Duodenal mucosa (tissue), 2 donors: ENCODE measurements at regions not wholly inside any gene's neighbourhood (a gene's known extent, or its start where the extent isn't known, plus 50 kb on each side); places are given as distances from the start of the nearest gene placed in this dataset.

Source experiments
- H3K27ac ChIP-seq: one replicate; pipeline ENCODE4 v1.7.0; 2013; ENCODE audit warnings: low read depth, low read length
- H3K27me3 ChIP-seq, 2 donors: one replicate each; pipeline ENCODE4 v1.7.0; 2013; ENCODE audit warnings: low read length in 2 of 2, control low read depth in 1 of 2; ENCODE audit not compliant: insufficient read depth in 2 of 2, control insufficient read depth in 1 of 2
- H3K36me3 ChIP-seq, 2 donors: one replicate each; pipeline ENCODE4 v1.7.0; 2013; ENCODE audit warnings: low read length in 2 of 2, control low read depth in 1 of 2; ENCODE audit not compliant: insufficient read depth in 2 of 2, control insufficient read depth in 1 of 2
- H3K4me1 ChIP-seq, 2 donors: one replicate each; pipeline ENCODE4 v1.7.0; 2013; ENCODE audit warnings: low read length in 2 of 2, control low read depth in 1 of 2; ENCODE audit not compliant: insufficient read depth in 2 of 2, control insufficient read depth in 1 of 2
- H3K4me3 ChIP-seq, 2 donors: one replicate each; pipeline ENCODE4 v1.7.0; 2013; ENCODE audit warnings: low read length in 2 of 2, low read depth in 1 of 2
- H3K9ac ChIP-seq, 2 donors: one replicate each; pipeline ENCODE4 v1.7.0; 2013; ENCODE audit warnings: low read length in 2 of 2, low read depth in 1 of 2
- H3K9me3 ChIP-seq, 2 donors: one replicate each; pipeline ENCODE4 v1.7.0; 2013; ENCODE audit warnings: low read length in 2 of 2, control low read depth in 1 of 2; ENCODE audit not compliant: control insufficient read depth in 1 of 2

GRCh38 chr22:27405672-27406388 lies 395.7 kb downstream of the MN1 start:
- no peak overlapping the region for H3K9ac ChIP-seq
- H3K36me3 ChIP-seq = no peaks in the 10 kb centered on the region
- H3K9me3 ChIP-seq = no peaks in the 10 kb centered on the region
- H3K4me3 ChIP-seq = no peak overlapping the region
- H3K27me3 ChIP-seq = no peaks in the 10 kb centered on the region
- no peaks in the 10 kb centered on the region for H3K4me1 ChIP-seq
- H3K27ac ChIP-seq = no peak overlapping the region

GRCh38 chr22:27406389-27406861 lies 395.1 kb downstream of the MN1 start:
- Histone ChIP-seq H3K4me3 (no peak overlapping the region), H3K27ac (no peak overlapping the region), H3K4me1 (no peaks in the 10 kb centered on the region), H3K27me3 (no peaks in the 10 kb centered on the region), H3K9me3 (no peaks in the 10 kb centered on the region), H3K9ac (no peak overlapping the region), H3K36me3 (no peaks in the 10 kb centered on the region)

- no peaks in the 10 kb centered on the region for H3K36me3 ChIP-seq
- no peak overlapping the region for H3K27ac ChIP-seq
- no peak overlapping the region for H3K9ac ChIP-seq
- no peaks in the 10 kb centered on the region for H3K27me3 ChIP-seq
- no peaks in the 10 kb centered on the region for H3K9me3 ChIP-seq
- H3K4me1 ChIP-seq = no peaks in the 10 kb centered on the region
- no peak overlapping the region for H3K4me3 ChIP-seq
Observed at GRCh38 chr22:27407369-27407985, 394.1 kb downstream of the MN1 start.

GRCh38 chr22:27408068-27408467 lies 393.5 kb downstream of the MN1 start:
- no peaks in the 10 kb centered on the region for H3K4me1 ChIP-seq
- H3K27me3 ChIP-seq = no peaks in the 10 kb centered on the region
- H3K9me3 ChIP-seq = no peaks in the 10 kb centered on the region
- H3K27ac ChIP-seq = no peak overlapping the region
- H3K36me3 ChIP-seq = no peaks in the 10 kb centered on the region
- H3K4me3 ChIP-seq = no peak overlapping the region
- H3K9ac ChIP-seq = no peak overlapping the region

- H3K4me1 ChIP-seq = no peaks in the 10 kb centered on the region
- no peak overlapping the region for H3K4me3 ChIP-seq
- H3K9me3 ChIP-seq = no peaks in the 10 kb centered on the region
- H3K36me3 ChIP-seq = no peaks in the 10 kb centered on the region
- H3K27me3 ChIP-seq = no peaks in the 10 kb centered on the region
- H3K9ac ChIP-seq = no peak overlapping the region
- no peak overlapping the region for H3K27ac ChIP-seq
Observed at GRCh38 chr22:27409299-27409698, 392.3 kb downstream of the MN1 start.

GRCh38 chr22:27412866-27413445 lies 388.6 kb downstream of the MN1 start:
- Histone ChIP-seq H3K4me1 (no peaks in the 10 kb centered on the region), H3K9me3 (no peaks in the 10 kb centered on the region), H3K27me3 (peaks cover 3 to 5% of the 10 kb centered on the region in 2 donors), H3K4me3 (no peak overlapping the region), H3K36me3 (no peaks in the 10 kb centered on the region), H3K27ac (no peak overlapping the region), H3K9ac (no peak overlapping the region)

- H3K9ac ChIP-seq = no peak overlapping the region
- no peaks in the 10 kb centered on the region for H3K36me3 ChIP-seq
- H3K27me3 ChIP-seq = peaks cover 3 to 5% of the 10 kb centered on the region in 2 donors
- no peaks in the 10 kb centered on the region for H3K4me1 ChIP-seq
- no peak overlapping the region for H3K4me3 ChIP-seq
- no peaks in the 10 kb centered on the region for H3K9me3 ChIP-seq
- no peak overlapping the region for H3K27ac ChIP-seq
Observed at GRCh38 chr22:27413702-27414101, 387.9 kb downstream of the MN1 start.

GRCh38 chr22:27416511-27417420 lies 384.8 kb downstream of the MN1 start:
- peaks cover 3 to 5% of the 10 kb centered on the region in 2 donors for H3K27me3 ChIP-seq

GRCh38 chr22:27417421-27417814 lies 384.1 kb downstream of the MN1 start:
- Histone ChIP-seq H3K27me3 (peaks cover 3 to 5% of the 10 kb centered on the region in 2 donors), H3K9me3 (no peaks in the 10 kb centered on the region), H3K27ac (no peak overlapping the region), H3K4me3 (no peak overlapping the region), H3K9ac (no peak overlapping the region), H3K4me1 (no peaks in the 10 kb centered on the region), H3K36me3 (no peaks in the 10 kb centered on the region)

More at GRCh38 chr22:27416511-27417420, 384.8 kb downstream of the MN1 start:
- H3K4me1 ChIP-seq = no peaks in the 10 kb centered on the region
- no peak overlapping the region for H3K9ac ChIP-seq
- H3K4me3 ChIP-seq = no peak overlapping the region
- H3K9me3 ChIP-seq = no peaks in the 10 kb centered on the region
- H3K27ac ChIP-seq = no peak overlapping the region
- H3K36me3 ChIP-seq = no peaks in the 10 kb centered on the region
